Thyroid gland (tissue), 4 donors: ENCODE measurements at regions not wholly inside any gene's neighbourhood (a gene's known extent, or its start where the extent isn't known, plus 50 kb on each side); places are given as distances from the start of the nearest gene placed in this dataset.

Experiments
- DNase-seq, 2 donors: peaks; one replicate each; pipeline ENCODE4 v3.0.0-alpha.2; 2019
- H3K27ac ChIP-seq, 3 donors: fragments of 200-600 bp; sonication (generic); 1 replicate in 2 of 3; 2 replicates in 1 of 3; pipeline ENCODE4 v1.5.1; 2016 to 2019; ENCODE audit warnings: mild to moderate bottlenecking in 1 of 3, moderate library complexity in 1 of 3
- H3K27me3 ChIP-seq: fragments of 200-600 bp; sonication (generic); one replicate; pipeline ENCODE4 v1.5.1; 2019
- H3K36me3 ChIP-seq, 2 donors: fragments of 200-600 bp; sonication (generic); one replicate each; pipeline ENCODE4 v1.5.1; 2016 to 2019
- H3K4me1 ChIP-seq, 2 donors: fragments of 200-600 bp; sonication (generic); one replicate each; pipeline ENCODE4 v1.5.1; 2017 to 2019
- H3K4me3 ChIP-seq, 3 donors: fragments of 200-600 bp; sonication (generic); replicated peaks in 1 of 3; 1 replicate in 2 of 3; 2 replicates in 1 of 3; pipeline ENCODE4 v1.5.1; 2016; ENCODE audit warnings: mild to moderate bottlenecking in 1 of 3
- H3K9me3 ChIP-seq: fragments of 200-600 bp; sonication (generic); one replicate; pipeline ENCODE4 v1.5.1; 2017
- CTCF ChIP-seq, 6 experiments: fragments of 200-600 bp in 3 of 6; fragments of 450-650 bp in 3 of 6; sonication (generic) in 3 of 6; IDR thresholded peaks; one replicate each; pipeline ENCODE4 v1.5.1; 2016 to 2019; ENCODE audit warnings: antibody characterized with exemption in 6 of 6, mild to moderate bottlenecking in 2 of 6, inconsistent platforms in 1 of 6, moderate library complexity in 1 of 6
- POLR2A ChIP-seq, 2 donors: fragments of 450-650 bp; IDR thresholded peaks; one replicate each; pipeline ENCODE4 v1.6.1; 2017; ENCODE audit warnings: antibody characterized with exemption in 2 of 2, mild to moderate bottlenecking in 2 of 2, moderate library complexity in 1 of 2
- WGBS, 2 donors: methylation state at CpG; one replicate each; pipeline ENCODE4 v1.1.5; 2017; 5-methylcytosine and 5-hydroxymethylcytosine counted together
- intact Hi-C: fragments of 100-400 bp; cut with DNase I; formaldehyde crosslinking; loops from one replicate; pipeline ENCODE4 v1.15.1; 2023

- Histone ChIP-seq H3K36me3 (no peaks in the 10 kb centered on the region), H3K4me3 (no peak overlapping the region), H3K27ac (no peak overlapping the region), H3K9me3 (no peaks in the 10 kb centered on the region), H3K4me1 (no peaks in the 10 kb centered on the region), H3K27me3 (no peaks in the 10 kb centered on the region)
- TF ChIP-seq POLR2A (IDR thresholded peaks at IDR 0.05) (no peak), CTCF (IDR thresholded peaks at IDR 0.05) (no peak)
- intact Hi-C loops: no loop called here
- 68 to 77% methylated on average over 2 of the region's 2 CpGs for WGBS, 2 donors
- no peak for DNase-seq
Measured at GRCh38 chr1:90155721-90156487, 161.0 kb downstream of the ZNF326 start.

- no peak overlapping the region for H3K4me3 ChIP-seq
- intact Hi-C loops: no loop called here
- H3K4me1 ChIP-seq: no peaks in the 10 kb centered on the region
- no peaks in the 10 kb centered on the region for H3K9me3 ChIP-seq
- no peak for DNase-seq
- no peaks in the 10 kb centered on the region for H3K27me3 ChIP-seq
- H3K27ac ChIP-seq: no peak overlapping the region
- no peaks in the 10 kb centered on the region for H3K36me3 ChIP-seq
- TF ChIP-seq CTCF (IDR thresholded peaks at IDR 0.05) (no peak), POLR2A (IDR thresholded peaks at IDR 0.05) (no peak)
- 75 to 89% methylated on average over 4 of the region's 4 CpGs for WGBS, 2 donors
Measured at GRCh38 chr1:90154711-90155110, 159.8 kb downstream of the ZNF326 start.

- 78 to 85% methylated on average over 6 of the region's 6 CpGs for WGBS, 2 donors
- Histone ChIP-seq H3K4me1 (no peaks in the 10 kb centered on the region), H3K27ac (no peak overlapping the region), H3K9me3 (no peaks in the 10 kb centered on the region), H3K4me3 (no peak overlapping the region), H3K36me3 (no peaks in the 10 kb centered on the region), H3K27me3 (no peaks in the 10 kb centered on the region)
- DNase-seq: no peak
- no peak for TF ChIP-seq POLR2A (IDR thresholded peaks at IDR 0.05)
- TF ChIP-seq CTCF (IDR thresholded peaks at IDR 0.05): no peak
- intact Hi-C loops: no loop called here
Measured at GRCh38 chr1:90149101-90149500, 154.2 kb downstream of the ZNF326 start.

- Histone ChIP-seq H3K27ac (no peak overlapping the region), H3K36me3 (no peaks in the 10 kb centered on the region), H3K4me1 (no peaks in the 10 kb centered on the region), H3K27me3 (no peaks in the 10 kb centered on the region), H3K4me3 (no peak overlapping the region), H3K9me3 (no peaks in the 10 kb centered on the region)
- DNase-seq: no peak
- TF ChIP-seq CTCF (IDR thresholded peaks at IDR 0.05) (no peak), POLR2A (IDR thresholded peaks at IDR 0.05) (no peak)
- intact Hi-C loops: no loop called here
Measured at GRCh38 chr1:90147093-90147492, 152.2 kb downstream of the ZNF326 start.

- Histone ChIP-seq H3K9me3 (no peaks in the 10 kb centered on the region), H3K27ac (no peak overlapping the region), H3K4me1 (no peaks in the 10 kb centered on the region), H3K27me3 (no peaks in the 10 kb centered on the region), H3K36me3 (no peaks in the 10 kb centered on the region), H3K4me3 (no peak overlapping the region)
- no peak for TF ChIP-seq POLR2A (IDR thresholded peaks at IDR 0.05)
- TF ChIP-seq CTCF (IDR thresholded peaks at IDR 0.05): no peak
- no peak for DNase-seq
- intact Hi-C loops: no loop called here
- 41 to 91% methylated on average over 1 of the region's 1 CpG for WGBS, 2 donors
Measured at GRCh38 chr1:90144820-90145219, 149.9 kb downstream of the ZNF326 start.
